ENCODE measurements at regions not wholly inside any gene's neighbourhood (a gene's known extent, or its start where the extent isn't known, plus 50 kb on each side); places are given as distances from the start of the nearest gene placed in this dataset.
"Not testable (repeated sequence)": the region's sequence is repeated elsewhere in the genome, so short reads cannot be mapped to it uniquely, and the experiment has no call there.

DNA sequence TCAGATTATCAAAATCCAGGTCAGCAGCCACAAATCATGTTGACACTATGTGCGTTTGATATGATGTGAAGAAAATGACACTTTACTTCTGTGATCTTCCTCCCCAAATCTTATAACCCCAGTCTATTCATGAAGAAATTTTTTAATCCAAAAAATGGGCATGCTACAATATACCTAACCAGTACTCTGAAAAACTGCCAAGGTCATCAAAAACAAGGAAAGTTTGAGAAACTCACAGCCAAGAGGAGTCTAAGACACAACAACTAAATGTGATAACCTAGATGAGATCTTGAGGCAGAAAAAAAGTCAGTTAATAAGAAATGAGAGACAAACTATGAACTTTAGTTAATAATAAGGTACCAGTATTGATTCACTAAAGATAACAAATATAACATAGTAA, 200.6 kb upstream of the IRAK1BP1 start:
- no peak for DNase-seq (ENCODE audit: low spot score)

DNA sequence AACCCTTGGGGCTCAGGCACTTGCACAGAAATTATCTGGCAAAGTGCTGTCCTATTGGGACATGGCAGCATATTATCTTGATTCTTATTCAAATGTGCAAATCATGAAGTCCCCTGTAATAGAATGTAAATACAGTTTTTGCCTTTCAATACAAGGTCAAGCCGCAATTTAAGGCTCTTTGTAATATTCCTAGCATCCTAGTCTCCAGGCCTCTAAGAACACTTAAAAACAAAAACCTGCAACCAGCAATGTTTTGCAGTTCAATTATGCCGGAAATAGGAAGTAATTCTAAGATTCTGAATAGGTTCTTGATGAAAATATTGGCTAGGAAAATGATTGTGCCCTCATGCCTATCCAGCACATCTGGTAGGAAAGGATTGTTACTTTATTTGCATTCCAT, 197.2 kb upstream of the IRAK1BP1 start:
- no peak for DNase-seq (ENCODE audit: low spot score)

- no peak for DNase-seq (ENCODE audit: low spot score)
Observed at GRCh38 chr6:78670802-78671201, 196.5 kb upstream of the IRAK1BP1 start.

DNA sequence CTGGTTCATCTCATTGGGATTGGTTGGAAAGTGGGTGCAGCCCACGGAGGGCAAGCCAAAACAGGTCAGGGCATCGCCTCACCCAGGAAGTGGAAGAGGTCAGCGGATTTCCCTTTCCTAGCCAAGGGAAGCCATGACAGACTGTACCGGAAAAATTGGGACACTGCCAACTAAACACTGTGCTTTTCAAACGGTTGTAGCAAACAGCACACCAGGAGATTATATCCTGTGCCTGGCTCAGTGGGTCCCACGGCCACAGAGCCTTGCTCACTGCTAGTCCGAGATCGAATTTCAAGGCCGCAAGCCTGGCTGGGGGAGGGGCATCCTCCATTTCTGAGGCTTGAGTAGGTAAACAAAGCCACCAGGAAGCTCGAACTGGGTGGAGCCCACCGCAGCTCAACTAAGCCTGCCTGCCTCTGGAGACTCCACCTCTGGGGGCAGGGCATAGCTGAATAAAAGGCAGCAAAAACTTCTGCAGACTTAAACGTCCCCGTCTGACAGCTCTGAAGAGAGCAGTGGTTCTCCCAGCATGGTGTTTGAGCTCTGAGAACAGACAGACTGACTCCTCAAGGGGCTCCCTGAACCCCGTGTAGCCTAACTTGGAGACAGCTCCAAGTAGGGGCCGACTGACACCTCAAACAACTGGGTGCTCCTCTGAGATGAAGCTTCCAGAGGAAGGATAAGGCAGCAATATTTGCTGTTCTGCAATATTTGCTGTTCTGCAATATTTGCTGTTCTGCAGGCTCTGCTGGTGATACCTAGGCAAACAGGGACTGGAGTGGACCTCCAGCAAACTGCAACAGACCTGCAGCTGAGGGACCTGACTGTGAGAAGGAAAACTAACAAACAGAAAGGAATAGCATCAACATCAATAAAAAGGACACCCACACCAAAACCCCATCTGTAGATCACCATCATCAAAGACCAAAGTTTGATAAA, 191.0 kb upstream of the IRAK1BP1 start:
- DNase-seq (ENCODE audit: low spot score) = not testable (repeated sequence)

DNA sequence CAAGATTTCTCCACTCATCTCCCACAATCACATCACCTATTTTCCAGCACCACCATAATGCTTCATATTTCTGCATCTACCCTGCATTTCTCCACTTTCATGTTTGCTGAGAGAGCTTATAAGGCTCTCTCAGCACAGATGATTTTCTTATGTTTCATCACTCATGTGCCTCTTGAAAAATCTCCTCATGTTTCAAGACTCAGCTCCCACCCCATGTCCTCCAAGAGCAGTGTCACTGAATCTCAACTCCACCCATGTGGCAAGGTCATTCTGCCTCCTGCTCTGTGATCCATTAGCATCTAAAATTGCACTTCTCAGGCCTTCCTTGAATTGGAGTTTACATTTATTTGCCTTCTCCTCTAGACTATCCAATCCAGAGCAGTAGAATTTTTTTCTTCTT, 178.7 kb upstream of the IRAK1BP1 start:
- no peak for DNase-seq (ENCODE audit: low spot score)

DNA sequence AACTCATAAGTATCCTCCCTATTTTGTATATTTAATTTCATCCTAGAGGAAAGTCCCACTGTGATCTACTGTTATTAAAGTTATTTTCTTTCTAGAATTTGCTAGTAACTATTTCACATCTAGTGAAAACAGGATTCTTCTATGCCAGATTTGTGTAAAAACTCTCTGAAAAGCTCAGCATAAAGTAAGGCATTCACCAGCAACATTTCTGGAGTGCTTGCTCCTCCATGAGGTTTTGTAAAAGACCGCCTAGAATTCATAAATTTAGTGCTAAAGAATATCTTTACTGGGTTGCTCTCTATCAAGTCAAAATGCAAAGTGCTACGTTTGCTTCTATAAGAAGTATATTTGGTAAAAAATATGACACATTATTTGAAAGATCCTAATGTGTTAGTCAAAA, 173.5 kb upstream of the IRAK1BP1 start:
- peak; percentile 2 for DNase-seq (ENCODE audit: low spot score)

- DNase-seq (ENCODE audit: low spot score) = not testable (repeated sequence)
Observed at GRCh38 chr6:78694628-78695027, 172.7 kb upstream of the IRAK1BP1 start.

DNA sequence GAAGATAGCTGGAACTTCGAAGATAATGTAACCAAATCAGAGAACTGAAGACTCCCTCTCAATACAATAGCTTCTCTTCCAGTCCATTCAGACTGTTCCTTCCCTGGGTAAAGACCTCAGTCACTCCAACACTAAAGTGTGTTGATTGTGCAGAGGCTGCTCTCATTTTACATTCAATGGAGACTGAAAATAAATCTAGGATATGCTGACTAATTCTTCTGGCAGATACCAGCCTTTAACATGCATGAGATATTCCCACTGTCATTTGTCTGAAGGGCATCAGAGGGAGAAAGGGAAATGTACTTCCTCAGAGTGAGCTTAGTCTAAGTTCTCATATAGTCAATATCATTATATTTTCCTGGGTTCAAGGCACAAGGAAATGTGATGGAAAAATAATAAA, 166.4 kb upstream of the IRAK1BP1 start:
- DNase-seq (ENCODE audit: low spot score) = no peak

- no peak for DNase-seq (ENCODE audit: low spot score)
Observed at GRCh38 chr6:78701407-78701806, 165.9 kb upstream of the IRAK1BP1 start.

DNA sequence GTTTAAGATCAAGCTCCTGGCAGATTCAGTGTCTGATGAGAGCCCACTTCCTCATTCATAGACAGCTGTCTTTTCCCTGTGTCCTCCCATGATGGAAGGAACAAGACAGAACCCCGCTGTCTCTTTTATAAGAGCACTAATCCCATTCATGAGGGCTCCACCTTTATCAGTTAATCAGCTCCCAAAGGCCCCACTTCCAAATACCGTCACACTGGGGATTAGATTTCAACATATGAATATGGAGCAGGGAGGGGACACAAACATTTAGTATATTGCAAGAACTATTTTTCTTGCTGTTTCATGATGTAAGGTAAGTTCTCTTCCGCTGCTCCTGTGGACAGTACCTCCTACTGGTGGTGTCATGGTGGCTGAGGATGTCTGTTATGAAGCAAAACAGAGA, 158.3 kb upstream of the IRAK1BP1 start:
- no peak for DNase-seq (ENCODE audit: low spot score)

DNA sequence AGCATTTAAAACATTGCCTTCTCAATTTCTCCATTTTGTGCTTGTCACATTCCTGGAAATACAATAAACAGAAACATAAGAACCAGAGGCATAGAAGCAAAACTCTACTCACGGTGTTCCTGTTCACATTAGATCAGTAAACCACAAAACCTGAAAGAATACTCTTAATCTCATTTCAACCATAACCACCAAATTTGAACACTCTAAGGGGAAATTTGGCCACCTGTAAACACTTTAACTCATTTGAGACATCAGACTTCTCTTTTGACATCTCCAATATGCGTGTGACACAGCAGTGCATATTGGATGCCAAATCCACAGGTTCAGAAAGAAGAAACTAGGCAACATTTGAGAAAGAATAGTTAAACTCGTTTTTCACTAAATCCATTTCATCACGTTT, 153.8 kb upstream of the IRAK1BP1 start:
- DNase-seq (ENCODE audit: low spot score) = no peak

GRCh38 chr6:78744144-78744543, 123.2 kb upstream of the IRAK1BP1 start:
- no peak for DNase-seq (ENCODE audit: low spot score)

- DNase-seq (ENCODE audit: low spot score) = no peak
Observed at GRCh38 chr6:78746457-78746856, 120.9 kb upstream of the IRAK1BP1 start.

- no peak for DNase-seq (ENCODE audit: low spot score)
Observed at GRCh38 chr6:78749326-78749725, 118.0 kb upstream of the IRAK1BP1 start.

DNA sequence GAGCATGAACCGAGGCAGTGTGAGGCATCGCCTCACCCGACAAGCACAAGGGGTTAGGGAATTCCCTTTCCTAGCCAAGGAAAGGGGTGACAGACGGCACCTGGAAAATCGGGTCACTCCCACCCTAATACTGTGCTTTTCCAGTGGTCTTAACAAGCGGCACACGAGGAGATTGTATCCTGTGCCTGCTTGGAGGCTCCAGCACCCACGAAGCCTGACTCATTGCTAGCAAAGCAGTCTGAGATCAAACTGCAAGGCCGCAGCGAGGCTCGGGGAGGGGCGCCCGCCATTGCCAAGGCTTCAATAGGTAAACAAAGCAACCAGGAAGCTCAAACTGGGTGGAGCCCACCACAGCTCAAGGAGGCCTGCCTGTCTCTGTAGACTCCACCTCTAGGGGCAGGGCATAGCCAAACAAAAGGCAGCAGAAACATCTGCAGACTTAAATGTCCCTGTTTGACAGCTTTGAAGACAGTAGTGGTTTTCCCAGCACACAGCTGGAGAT, 109.0 kb upstream of the IRAK1BP1 start:
- DNase-seq (ENCODE audit: low spot score) = not testable (repeated sequence)

DNA sequence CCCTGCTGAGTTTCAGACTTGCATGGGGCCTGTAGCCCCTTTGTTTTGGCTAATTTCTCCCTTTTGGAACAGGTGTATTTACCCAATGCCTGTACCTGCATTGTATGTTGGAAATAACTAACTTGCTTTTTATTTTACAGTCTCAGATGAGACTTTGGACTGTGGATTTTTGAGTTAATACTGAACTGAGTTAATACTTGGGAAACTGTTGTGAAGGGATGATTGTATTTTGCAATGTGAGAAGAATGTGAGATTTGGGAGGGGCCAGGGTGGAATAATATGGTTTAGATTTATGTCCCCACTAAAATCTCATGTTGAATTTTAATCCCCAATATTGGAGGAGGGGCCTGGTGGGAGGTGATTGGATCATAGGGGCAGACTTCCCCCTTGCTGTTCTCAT, 99.1 kb upstream of the IRAK1BP1 start:
- DNase-seq (ENCODE audit: low spot score) = no peak

- DNase-seq (ENCODE audit: low spot score) = no peak
Observed at GRCh38 chr6:78770765-78771164, 96.6 kb upstream of the IRAK1BP1 start.

- DNase-seq (ENCODE audit: low spot score) = no peak
Observed at GRCh38 chr6:78771586-78771985, 95.8 kb upstream of the IRAK1BP1 start.

DNA sequence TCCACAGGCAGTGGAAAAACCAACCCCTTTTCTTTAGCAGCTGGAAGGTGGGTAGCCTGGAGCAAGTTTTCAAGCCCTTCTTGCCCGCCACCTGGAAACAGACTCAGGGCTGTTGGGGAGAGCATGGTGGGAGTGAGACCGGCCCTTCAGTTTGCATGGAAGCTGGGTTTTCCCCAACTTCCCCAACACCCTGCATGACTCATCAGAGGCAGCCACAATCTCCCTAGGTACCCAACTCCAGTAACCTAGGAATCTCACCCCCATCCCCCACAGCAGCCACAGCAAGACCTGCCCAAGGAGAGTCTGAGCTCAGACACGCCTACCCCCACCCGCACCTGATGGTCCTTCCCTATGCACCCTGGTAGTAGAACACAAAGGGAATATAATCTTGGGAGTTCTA, 86.3 kb upstream of the IRAK1BP1 start:
- no peak for DNase-seq (ENCODE audit: low spot score)

GRCh38 chr6:78783366-78783765, 84.0 kb upstream of the IRAK1BP1 start:
- not testable (repeated sequence) for DNase-seq (ENCODE audit: low spot score)

DNA sequence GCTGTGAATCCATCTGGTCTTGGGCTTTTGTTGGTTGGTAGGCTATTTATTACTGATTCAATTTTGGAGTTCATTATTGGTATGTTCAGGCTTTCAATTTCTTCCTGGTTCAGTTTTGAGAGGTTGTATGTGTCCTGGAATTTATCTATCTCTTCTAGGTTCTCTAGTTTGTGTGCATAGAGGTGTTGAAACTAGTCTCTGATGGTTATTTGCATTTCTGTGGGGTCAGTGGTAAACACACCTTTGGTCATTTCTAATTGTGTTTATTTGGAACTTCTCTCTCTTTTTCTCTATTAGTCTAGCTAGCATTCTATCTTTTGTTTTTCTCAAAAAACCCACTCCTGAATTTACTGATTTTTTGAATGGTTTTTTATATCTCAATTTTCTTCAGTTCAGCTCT, 70.1 kb upstream of the IRAK1BP1 start:
- no peak for DNase-seq (ENCODE audit: low spot score)

GRCh38 chr6:78799682-78800081, 67.7 kb upstream of the IRAK1BP1 start:
- DNase-seq (ENCODE audit: low spot score) = no peak

GRCh38 chr6:78806792-78807191, 60.6 kb upstream of the IRAK1BP1 start:
- DNase-seq (ENCODE audit: low spot score) = not testable (repeated sequence)

Data from hepatic stellate cell (primary cell).